HG03469 (cell line): ENCODE measurements at regions not wholly inside any gene's neighbourhood (a gene's known extent, or its start where the extent isn't known, plus 50 kb on each side); places are given as distances from the start of the nearest gene placed in this dataset.

ENCODE experiments used
- ATAC-seq: cut with Tn5 transposase; IDR thresholded peaks from one replicate; pipeline ENCODE4 v1.9.1; 2021; ENCODE audit warnings: mild to moderate bottlenecking, moderate library complexity, moderate number of reproducible peaks; ENCODE audit not compliant: unreplicated experiment

DNA sequence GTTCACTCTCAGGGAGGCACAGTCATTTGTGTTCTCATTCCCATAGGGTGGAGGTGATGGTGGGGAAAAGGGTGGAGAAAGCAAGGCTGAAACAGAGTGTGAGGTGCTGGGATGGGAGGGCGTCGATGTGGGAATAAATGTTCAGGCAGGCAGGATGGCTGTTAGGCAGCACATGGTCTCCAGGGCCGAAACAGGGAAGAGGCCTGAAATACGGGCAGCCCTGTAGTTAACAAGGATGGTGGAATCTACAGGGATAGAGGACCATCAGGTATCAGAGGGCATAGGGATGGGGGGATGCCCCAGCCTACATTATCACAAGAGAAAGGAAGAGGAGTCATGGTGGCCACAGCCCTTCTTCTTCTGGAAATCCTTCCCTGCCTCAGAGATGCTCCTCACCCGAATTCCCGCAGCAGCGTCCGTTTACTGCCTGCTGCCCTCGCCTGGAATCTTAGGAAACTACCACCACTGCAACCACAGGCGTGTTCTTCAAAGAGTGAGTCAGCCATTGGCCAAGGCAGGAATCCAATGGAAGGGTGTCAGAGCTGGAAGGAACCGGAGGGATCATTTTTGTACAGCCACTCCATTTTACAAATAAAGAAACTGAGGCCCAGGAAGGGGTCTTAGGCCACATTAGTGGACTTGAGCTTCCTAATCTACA, 49.7 kb upstream of the POMGNT2 start:
- no peak for ATAC-seq
